Omental fat pad (tissue), 3 donors: ENCODE measurements at regions not wholly inside any gene's neighbourhood (a gene's known extent, or its start where the extent isn't known, plus 50 kb on each side); places are given as distances from the start of the nearest gene placed in this dataset.
"Not testable (repeated sequence)": the region's sequence is repeated elsewhere in the genome, so short reads cannot be mapped to it uniquely, and the experiment has no call there.

Source experiments
- ATAC-seq: fragments of 150-250 bp; one replicate; pipeline ENCODE4 v1.9.1; 2016; ENCODE audit warnings: mild to moderate bottlenecking, moderate library complexity; ENCODE audit not compliant: low FRiP score
- DNase-seq: peaks from one replicate; pipeline ENCODE4 v3.0.0-alpha.2; 2019; ENCODE audit warnings: low spot score
- TF ChIP-seq, protein P1 (sequence below), 3 donors: fragments of 450-650 bp; IDR thresholded peaks; one replicate each; pipeline ENCODE4 v1.5.1; 2016 to 2017; ENCODE audit warnings: antibody characterized with exemption in 3 of 3, mild to moderate bottlenecking in 3 of 3, moderate library complexity in 2 of 3

GRCh38 chr14:105971593-105972500 is 445.5 kb downstream of the TMEM121 start:
- TF ChIP-seq, protein P1, sequence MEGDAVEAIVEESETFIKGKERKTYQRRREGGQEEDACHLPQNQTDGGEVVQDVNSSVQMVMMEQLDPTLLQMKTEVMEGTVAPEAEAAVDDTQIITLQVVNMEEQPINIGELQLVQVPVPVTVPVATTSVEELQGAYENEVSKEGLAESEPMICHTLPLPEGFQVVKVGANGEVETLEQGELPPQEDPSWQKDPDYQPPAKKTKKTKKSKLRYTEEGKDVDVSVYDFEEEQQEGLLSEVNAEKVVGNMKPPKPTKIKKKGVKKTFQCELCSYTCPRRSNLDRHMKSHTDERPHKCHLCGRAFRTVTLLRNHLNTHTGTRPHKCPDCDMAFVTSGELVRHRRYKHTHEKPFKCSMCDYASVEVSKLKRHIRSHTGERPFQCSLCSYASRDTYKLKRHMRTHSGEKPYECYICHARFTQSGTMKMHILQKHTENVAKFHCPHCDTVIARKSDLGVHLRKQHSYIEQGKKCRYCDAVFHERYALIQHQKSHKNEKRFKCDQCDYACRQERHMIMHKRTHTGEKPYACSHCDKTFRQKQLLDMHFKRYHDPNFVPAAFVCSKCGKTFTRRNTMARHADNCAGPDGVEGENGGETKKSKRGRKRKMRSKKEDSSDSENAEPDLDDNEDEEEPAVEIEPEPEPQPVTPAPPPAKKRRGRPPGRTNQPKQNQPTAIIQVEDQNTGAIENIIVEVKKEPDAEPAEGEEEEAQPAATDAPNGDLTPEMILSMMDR (IDR thresholded peaks at IDR 0.05) = no peak
- no peak for ATAC-seq

GRCh38 chr14:105974902-105975301 is 448.5 kb downstream of the TMEM121 start:
- no peak for ATAC-seq
- TF ChIP-seq, protein P1 (IDR thresholded peaks at IDR 0.05) = no peak

More at GRCh38 chr14:105971593-105972500, 445.5 kb downstream of the TMEM121 start:
- no peak for DNase-seq

GRCh38 chr14:105978618-105979295 is 452.4 kb downstream of the TMEM121 start:
- DNase-seq (no peak), ATAC-seq (no peak)
- TF ChIP-seq, protein P1 (IDR thresholded peaks at IDR 0.05) = no peak

More at GRCh38 chr14:105974902-105975301, 448.5 kb downstream of the TMEM121 start:
- DNase-seq = no peak

DNA sequence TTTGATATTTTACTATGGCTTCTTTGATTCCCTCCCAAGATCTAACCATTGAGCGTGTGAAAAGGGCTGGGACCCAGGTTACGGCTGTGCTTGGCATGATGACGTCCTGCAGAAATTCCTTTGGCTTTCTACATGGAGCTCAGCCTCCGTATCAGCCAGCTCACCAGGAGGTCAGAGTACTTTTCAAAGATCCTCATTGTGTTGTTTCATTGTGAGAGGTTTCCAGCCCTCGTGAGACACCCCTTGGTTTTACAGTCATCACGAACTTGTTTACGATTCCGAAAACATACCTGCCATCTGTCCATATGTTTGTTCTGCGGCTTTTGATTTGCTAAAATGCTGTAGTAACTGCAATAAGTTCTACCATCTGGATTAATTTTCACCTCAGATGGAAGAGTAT is 453.1 kb downstream of the TMEM121 start:
- DNase-seq = no peak
- no peak for ATAC-seq
- TF ChIP-seq, protein P1 (IDR thresholded peaks at IDR 0.05) = no peak

DNA sequence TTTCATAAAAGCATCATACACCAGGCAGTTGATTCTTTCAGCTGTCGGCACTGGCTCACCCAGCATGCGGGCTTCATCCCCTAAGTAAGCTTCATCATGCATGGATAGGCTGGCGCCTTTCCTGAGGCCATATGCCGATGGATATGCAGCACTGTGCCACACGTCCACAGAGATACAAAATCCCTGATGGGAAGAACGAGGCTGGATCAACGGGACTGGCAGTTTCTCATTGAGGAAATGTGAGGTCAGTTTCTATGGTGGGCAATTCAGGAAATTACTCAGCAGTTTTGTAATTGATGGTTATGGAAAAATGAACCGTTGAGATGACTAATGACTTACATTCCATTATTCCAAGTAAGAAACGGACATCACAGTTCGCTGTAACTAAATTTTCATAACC is 453.8 kb downstream of the TMEM121 start:
- ATAC-seq = no peak

DNA sequence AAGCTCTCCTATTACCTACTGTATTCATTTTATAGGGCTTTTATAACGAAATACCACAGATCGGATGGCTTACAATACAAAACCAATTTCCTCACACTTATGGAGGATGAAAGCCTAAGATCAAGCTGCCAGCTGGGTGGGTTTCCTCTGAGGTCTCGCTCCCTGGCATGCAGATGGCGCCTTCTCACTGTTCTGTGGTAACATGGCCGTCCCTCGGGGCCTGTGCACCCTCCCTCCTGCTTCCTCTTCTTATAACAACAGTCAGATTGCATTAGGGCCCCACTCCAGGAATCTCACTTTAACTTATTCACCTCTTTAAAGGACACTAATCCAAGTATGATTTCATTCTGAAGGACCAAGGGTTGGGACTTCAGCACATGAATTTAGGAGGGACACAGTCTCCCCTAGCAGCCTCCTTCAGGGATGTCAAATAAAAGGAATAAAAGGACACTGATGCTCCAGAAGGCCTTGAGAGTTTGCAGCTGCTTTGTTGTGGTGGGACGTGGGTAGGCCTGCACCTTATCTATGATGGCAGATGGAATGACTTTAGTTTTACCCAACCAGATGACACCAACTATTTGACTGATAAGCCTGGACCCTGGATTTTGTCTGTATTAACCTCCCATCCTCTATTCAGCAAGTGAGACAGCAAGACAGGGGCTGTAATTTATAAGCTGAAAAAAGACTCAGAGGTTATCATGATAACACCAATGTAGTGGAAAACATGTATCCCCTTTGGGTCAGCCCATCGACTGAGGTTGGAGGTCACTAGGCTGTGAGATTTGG is 455.3 kb downstream of the TMEM121 start:
- ATAC-seq, DNase-seq: not testable (repeated sequence)

More for the DNA sequence above, 453.8 kb downstream of the TMEM121 start:
- DNase-seq = no peak
- TF ChIP-seq, protein P1 (IDR thresholded peaks at IDR 0.05) = no peak

GRCh38 chr14:105982664-105983063 is 456.3 kb downstream of the TMEM121 start:
- DNase-seq (no peak), ATAC-seq (no peak)
- TF ChIP-seq, protein P1 (IDR thresholded peaks at IDR 0.05) = no peak
